ENCODE measurements at regions not wholly inside any gene's neighbourhood (a gene's known extent, or its start where the extent isn't known, plus 50 kb on each side); places are given as distances from the start of the nearest gene placed in this dataset.

DNA sequence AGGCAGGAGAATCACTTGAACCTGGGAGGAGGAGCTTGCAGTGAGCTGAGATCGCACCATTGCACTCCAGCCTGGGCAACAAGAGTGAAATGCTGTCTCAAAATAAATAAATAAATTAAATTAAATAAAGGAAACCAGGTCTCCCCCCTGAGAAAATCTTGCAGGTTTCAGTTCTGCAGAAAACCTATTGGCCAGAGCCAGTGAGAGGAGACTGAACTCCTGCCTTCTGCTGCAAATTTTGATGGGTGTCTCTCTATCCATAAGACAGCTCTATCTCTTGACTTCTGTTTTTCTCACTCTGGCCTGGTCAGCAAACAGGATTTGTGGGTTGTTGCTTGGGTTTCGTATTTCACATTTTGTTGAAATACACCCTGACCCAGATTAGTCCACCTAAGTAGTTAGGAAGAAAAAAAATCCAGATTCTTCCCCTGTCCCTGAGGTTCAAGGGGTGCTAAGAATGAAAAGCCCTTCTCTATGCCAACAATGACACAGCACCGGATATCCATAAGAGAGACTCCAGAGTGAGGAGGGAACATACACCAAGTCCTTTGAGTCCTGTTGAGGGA, 86.7 kb upstream of the MAP4K4 start:
- TF ChIP-seq EP300 (IDR thresholded peaks at IDR 0.05) = no peak
- TF ChIP-seq, protein P1, sequence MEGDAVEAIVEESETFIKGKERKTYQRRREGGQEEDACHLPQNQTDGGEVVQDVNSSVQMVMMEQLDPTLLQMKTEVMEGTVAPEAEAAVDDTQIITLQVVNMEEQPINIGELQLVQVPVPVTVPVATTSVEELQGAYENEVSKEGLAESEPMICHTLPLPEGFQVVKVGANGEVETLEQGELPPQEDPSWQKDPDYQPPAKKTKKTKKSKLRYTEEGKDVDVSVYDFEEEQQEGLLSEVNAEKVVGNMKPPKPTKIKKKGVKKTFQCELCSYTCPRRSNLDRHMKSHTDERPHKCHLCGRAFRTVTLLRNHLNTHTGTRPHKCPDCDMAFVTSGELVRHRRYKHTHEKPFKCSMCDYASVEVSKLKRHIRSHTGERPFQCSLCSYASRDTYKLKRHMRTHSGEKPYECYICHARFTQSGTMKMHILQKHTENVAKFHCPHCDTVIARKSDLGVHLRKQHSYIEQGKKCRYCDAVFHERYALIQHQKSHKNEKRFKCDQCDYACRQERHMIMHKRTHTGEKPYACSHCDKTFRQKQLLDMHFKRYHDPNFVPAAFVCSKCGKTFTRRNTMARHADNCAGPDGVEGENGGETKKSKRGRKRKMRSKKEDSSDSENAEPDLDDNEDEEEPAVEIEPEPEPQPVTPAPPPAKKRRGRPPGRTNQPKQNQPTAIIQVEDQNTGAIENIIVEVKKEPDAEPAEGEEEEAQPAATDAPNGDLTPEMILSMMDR (IDR thresholded peaks at IDR 0.05) = no peak
- no peak for TF ChIP-seq POLR2A (IDR thresholded peaks at IDR 0.05)
- no peak for TF ChIP-seq POLR2AphosphoS5 (IDR thresholded peaks at IDR 0.05)
- H3K9me3 ChIP-seq = no peaks in the 10 kb centered on the region
- no peaks in the 10 kb centered on the region for H3K36me3 ChIP-seq
- ATAC-seq (ENCODE audit: low FRiP score in 2 of 2) (no peak), DNase-seq (no peak)
- no peak overlapping the region for H3K27ac ChIP-seq
- 91% methylated on average over 3 of the region's 3 CpGs for WGBS, 2 donors
- H3K4me3 ChIP-seq = no peak overlapping the region
- H3K27me3 ChIP-seq = no peaks in the 10 kb centered on the region
- H3K4me1 ChIP-seq = no peaks in the 10 kb centered on the region

DNA sequence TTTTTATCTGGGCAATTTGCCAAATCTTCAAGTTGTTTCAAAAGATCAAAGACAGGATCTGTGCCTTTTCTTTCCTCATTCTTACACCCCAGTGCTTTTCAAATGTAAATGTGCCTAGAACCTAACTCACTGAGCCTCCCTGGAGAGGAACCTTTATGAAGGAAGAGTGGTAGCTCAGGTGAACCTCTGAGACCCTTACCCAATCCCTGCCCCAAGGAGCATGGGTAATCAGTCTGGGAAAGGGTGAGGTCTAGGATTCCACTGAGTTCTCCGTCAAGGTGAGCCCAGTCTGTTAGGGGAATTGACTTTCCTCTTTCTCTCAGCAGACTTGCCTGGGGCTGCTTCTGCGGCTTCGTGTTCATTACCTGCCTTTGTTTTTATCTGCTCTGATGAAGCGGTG, 88.1 kb upstream of the MAP4K4 start:
- H3K4me1 ChIP-seq = no peaks in the 10 kb centered on the region
- no peaks in the 10 kb centered on the region for H3K36me3 ChIP-seq
- no peaks in the 10 kb centered on the region for H3K9me3 ChIP-seq
- WGBS, 2 donors = 97 to 99% methylated on average over 4 of the region's 4 CpGs
- DNase-seq = no peak
- no peak overlapping the region for H3K4me3 ChIP-seq
- ATAC-seq (ENCODE audit: low FRiP score in 2 of 2) = no peak
- no peaks in the 10 kb centered on the region for H3K27me3 ChIP-seq
- no peak overlapping the region for H3K27ac ChIP-seq
- TF ChIP-seq POLR2A (IDR thresholded peaks at IDR 0.05) (no peak), EP300 (IDR thresholded peaks at IDR 0.05) (no peak), POLR2AphosphoS5 (IDR thresholded peaks at IDR 0.05) (no peak)
- TF ChIP-seq, protein P1 (IDR thresholded peaks at IDR 0.05) = no peak

DNA sequence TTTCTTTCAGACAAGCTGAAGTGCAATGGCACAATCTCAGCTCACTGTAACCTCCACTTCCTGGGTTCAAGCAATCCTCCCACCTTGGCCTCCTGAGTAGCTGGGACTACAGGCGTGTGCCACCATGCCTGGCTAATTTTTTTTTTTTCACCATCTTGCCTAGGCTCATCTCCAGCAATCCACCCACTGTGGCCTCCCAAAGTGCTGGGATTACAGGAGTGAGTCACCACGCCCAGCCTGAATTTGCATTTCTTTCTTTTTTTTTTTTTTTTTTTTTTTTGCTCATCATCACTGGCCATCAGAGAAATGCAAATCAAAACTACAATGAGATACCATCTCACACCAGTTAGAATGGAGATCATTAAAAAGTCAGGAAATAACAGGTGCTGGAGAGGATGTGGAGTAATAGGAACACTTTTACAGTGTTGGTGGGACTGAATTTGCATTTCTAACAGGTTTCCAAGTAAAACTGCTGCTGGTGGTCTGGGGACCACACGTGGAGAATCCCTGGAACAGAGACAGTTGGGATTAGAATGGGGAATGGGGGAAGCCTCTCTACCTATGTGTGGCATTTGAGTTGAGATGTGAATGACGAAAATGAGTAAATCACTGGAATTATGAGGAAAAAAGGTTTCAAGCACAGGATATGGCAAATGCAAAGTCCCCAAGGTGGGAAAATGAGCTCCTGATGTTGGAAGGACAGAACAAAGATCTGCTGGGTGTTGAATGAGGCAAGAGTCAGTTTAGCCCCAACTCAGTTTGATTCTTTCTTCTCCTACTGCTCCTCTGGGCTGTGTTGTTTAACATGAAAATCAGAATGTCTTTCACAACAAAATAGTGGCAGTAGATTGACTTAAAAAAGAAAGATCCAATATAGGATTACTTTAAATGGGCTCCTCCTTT, 88.8 kb upstream of the MAP4K4 start:
- TF ChIP-seq POLR2AphosphoS5 (IDR thresholded peaks at IDR 0.05) = no peak
- no peak for TF ChIP-seq EP300 (IDR thresholded peaks at IDR 0.05)
- TF ChIP-seq POLR2A (IDR thresholded peaks at IDR 0.05) = no peak
- H3K9me3 ChIP-seq = no peaks in the 10 kb centered on the region
- no peaks in the 10 kb centered on the region for H3K4me1 ChIP-seq
- no peak overlapping the region for H3K4me3 ChIP-seq
- DNase-seq (no peak), ATAC-seq (ENCODE audit: low FRiP score in 2 of 2) (no peak)
- WGBS, 2 donors = 86 to 90% methylated on average over 4 of the region's 4 CpGs
- no peaks in the 10 kb centered on the region for H3K36me3 ChIP-seq
- no peak overlapping the region for H3K27ac ChIP-seq
- H3K27me3 ChIP-seq = no peaks in the 10 kb centered on the region

DNA sequence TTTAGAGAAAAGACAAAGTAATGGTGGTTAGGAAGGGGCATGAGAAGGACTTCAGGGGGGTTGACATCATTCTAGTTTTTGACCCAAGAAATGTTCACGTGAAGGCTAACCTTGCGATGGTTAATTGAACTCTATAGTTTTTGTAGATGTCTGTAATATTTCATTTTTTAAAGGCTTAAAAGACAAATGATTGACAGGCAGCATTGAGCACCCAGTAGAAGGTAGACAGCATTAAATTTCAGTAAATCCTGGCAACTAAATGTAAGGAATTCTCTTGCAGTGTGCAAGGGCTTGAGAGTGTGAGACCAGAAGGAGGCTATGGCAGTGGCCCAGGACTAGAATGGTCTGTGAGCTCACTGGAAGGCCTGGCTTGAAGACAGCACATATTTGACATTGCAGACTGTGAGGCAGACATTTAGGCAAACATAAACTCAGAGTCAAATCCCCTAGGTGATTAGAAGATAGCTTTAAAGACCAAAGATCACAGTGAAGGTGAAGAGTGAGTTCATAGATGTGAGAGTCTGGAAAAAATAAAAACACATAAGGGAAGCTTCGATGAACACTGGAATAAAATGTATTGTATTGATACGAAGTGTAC, 100.1 kb upstream of the MAP4K4 start:
- DNase-seq (no peak), ATAC-seq (ENCODE audit: low FRiP score in 2 of 2) (peak in 1 of 2 donors; percentile 46)
- whole genome bisulfite sequencing, 2 donors = 89 to 91% methylated on average over 4 of the region's 4 CpGs

DNA sequence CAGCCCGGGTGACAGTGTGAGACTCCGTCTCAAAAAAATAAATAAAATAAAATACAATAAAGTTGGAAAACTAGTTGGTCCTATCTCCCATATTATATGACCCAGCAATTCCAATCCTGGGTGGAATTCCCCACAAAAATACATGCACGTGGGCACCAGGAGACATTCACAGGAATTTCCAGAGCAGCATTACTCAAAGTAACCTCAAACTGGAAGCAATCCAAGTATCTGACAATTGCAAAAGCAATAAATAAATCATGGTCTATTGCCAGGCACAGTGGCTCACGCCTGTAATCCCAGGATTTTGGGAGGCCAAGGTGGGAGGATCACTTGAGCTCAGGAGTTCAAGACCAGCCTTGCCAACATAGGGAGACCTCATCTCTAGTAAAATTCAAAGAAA, 101.2 kb upstream of the MAP4K4 start:
- no peaks in the 10 kb centered on the region for H3K9me3 ChIP-seq
- no peaks in the 10 kb centered on the region for H3K36me3 ChIP-seq
- DNase-seq (no peak), ATAC-seq (ENCODE audit: low FRiP score in 2 of 2) (no peak)
- 75 to 77% methylated on average over 4 of the region's 4 CpGs for WGBS, 2 donors
- no peaks in the 10 kb centered on the region for H3K4me1 ChIP-seq
- TF ChIP-seq, protein P1 (IDR thresholded peaks at IDR 0.05) = no peak
- TF ChIP-seq POLR2AphosphoS5 (IDR thresholded peaks at IDR 0.05) = no peak
- no peak for TF ChIP-seq POLR2A (IDR thresholded peaks at IDR 0.05)
- TF ChIP-seq EP300 (IDR thresholded peaks at IDR 0.05) = no peak
- H3K27me3 ChIP-seq = no peaks in the 10 kb centered on the region
- H3K27ac ChIP-seq = no peak overlapping the region
- H3K4me3 ChIP-seq = no peak overlapping the region

More for the DNA sequence above, 100.1 kb upstream of the MAP4K4 start:
- Histone ChIP-seq H3K27ac (no peak overlapping the region), H3K4me3 (no peak overlapping the region), H3K9me3 (no peaks in the 10 kb centered on the region), H3K4me1 (no peaks in the 10 kb centered on the region), H3K27me3 (no peaks in the 10 kb centered on the region), H3K36me3 (no peaks in the 10 kb centered on the region)
- TF ChIP-seq POLR2AphosphoS5 (IDR thresholded peaks at IDR 0.05) (no peak), EP300 (IDR thresholded peaks at IDR 0.05) (no peak), POLR2A (IDR thresholded peaks at IDR 0.05) (no peak)
- TF ChIP-seq, protein P1 (IDR thresholded peaks at IDR 0.05) = no peak
